IMR-90 (cell line): ENCODE measurements at regions not wholly inside any gene's neighbourhood (a gene's known extent, or its start where the extent isn't known, plus 50 kb on each side); places are given as distances from the start of the nearest gene placed in this dataset.

Experiments
- ATAC-seq: fragments of 200-7000 bp; cut with Tn5 transposase; 2 replicates; pipeline ENCODE4 v1.9.1; 2020; ENCODE audit warnings: low read depth, mild to moderate bottlenecking, moderate library complexity
- BruUV-seq: library from RNA; stranded (reverse); fragments of 400-500 nt; replicated peaks from 2 replicates; lab custom pipeline; 2021; lab: Mats Ljungman, UMichigan
- CTCF ChIA-PET: fragments of 300-600 bp; formaldehyde crosslinking; extraction: SDS; loops from one replicate; lab custom pipeline; 2021; ENCODE audit warnings: antibody characterized with exemption; lab: Yijun Ruan, JAX
- POLR2A ChIA-PET: fragments of 300-600 bp; sonication (Branson Sonifier 250); formaldehyde crosslinking; loops from one replicate; lab custom pipeline; 2022; ENCODE audit warnings: antibody characterized with exemption; ENCODE audit not compliant: unreplicated experiment; lab: Charles Lee
- DNase-seq: peaks from one replicate; pipeline ENCODE4 v3.0.0; 2013
- H2AFZ ChIP-seq: replicated peaks from 2 replicates; pipeline ENCODE3; 2013; ENCODE audit warnings: low read length, mild to moderate bottlenecking; ENCODE audit not compliant: poor library complexity
- H2AK5ac ChIP-seq: 2 replicates; pipeline ENCODE4 v1.6.1; 2013; ENCODE audit warnings: low read depth, low read length, inconsistent platforms
- H2AK9ac ChIP-seq: replicated peaks from 2 replicates; pipeline ENCODE3; 2013; ENCODE audit warnings: mild to moderate bottlenecking, low read depth, low read length, moderate library complexity; ENCODE audit not compliant: poor library complexity
- H2BK120ac ChIP-seq: 2 replicates; pipeline ENCODE4 v1.6.1; 2013; ENCODE audit warnings: low read depth, low read length, inconsistent platforms
- H2BK15ac ChIP-seq: 3 replicates; pipeline ENCODE4 v1.6.1; 2013; ENCODE audit warnings: low read depth, low read length, inconsistent platforms
- H2BK20ac ChIP-seq: 2 replicates; pipeline ENCODE4 v1.6.1; 2013; ENCODE audit warnings: low read depth, mild to moderate bottlenecking, inconsistent platforms, low read length, moderate library complexity
- H2BK5ac ChIP-seq: 2 replicates; pipeline ENCODE4 v1.6.1; 2013; ENCODE audit warnings: mild to moderate bottlenecking, low read depth, low read length, inconsistent platforms; ENCODE audit not compliant: poor library complexity, severe bottlenecking
- H3K14ac ChIP-seq: replicated peaks from 2 replicates; pipeline ENCODE4 v1.6.1; 2013; ENCODE audit warnings: low read depth, low read length, inconsistent platforms
- H3K18ac ChIP-seq: 2 replicates; pipeline ENCODE4 v1.6.1; 2013; ENCODE audit warnings: low read depth, low read length, control low read depth
- H3K23ac ChIP-seq: 2 replicates; pipeline ENCODE4 v1.6.1; 2013; ENCODE audit warnings: low read depth, low read length, inconsistent platforms
- H3K27ac ChIP-seq: 2 replicates; pipeline ENCODE4 v1.5.1; 2013; ENCODE audit warnings: mild to moderate bottlenecking, control low read depth, low read length; ENCODE audit not compliant: insufficient read depth
- H3K27me3 ChIP-seq: 2 replicates; pipeline ENCODE4 v1.6.1; 2013; ENCODE audit warnings: low read length; ENCODE audit not compliant: control insufficient read depth, insufficient read depth
- H3K36me3 ChIP-seq: 2 replicates; pipeline ENCODE4 v1.6.1; 2013; ENCODE audit warnings: low read length, mixed read lengths; ENCODE audit not compliant: control insufficient read depth, insufficient read depth
- H3K4ac ChIP-seq: 2 replicates; pipeline ENCODE4 v1.6.1; 2013; ENCODE audit warnings: low read depth, low read length, inconsistent platforms
- H3K4me1 ChIP-seq: 2 replicates; pipeline ENCODE4 v1.6.1; 2013; ENCODE audit warnings: low read length, mixed read lengths; ENCODE audit not compliant: control insufficient read depth, insufficient read depth
- H3K4me2 ChIP-seq: 2 replicates; pipeline ENCODE4 v1.6.1; 2013; ENCODE audit warnings: low read depth, mild to moderate bottlenecking, control low read depth, low read length, moderate library complexity
- H3K4me3 ChIP-seq: 2 replicates; pipeline ENCODE4 v1.5.1; 2013; ENCODE audit warnings: low read depth, mild to moderate bottlenecking, control low read depth, low read length, moderate library complexity; ENCODE audit not compliant: insufficient read depth
- H3K56ac ChIP-seq: 2 replicates; pipeline ENCODE4 v1.6.1; 2013; ENCODE audit warnings: low read length, inconsistent platforms; ENCODE audit not compliant: insufficient read depth; ENCODE audit errors: extremely low read depth
- H3K79me1 ChIP-seq, 2 experiments: 2 replicates each; pipeline ENCODE4 v1.6.1; 2013; ENCODE audit warnings: low read length in 2 of 2, inconsistent platforms in 1 of 2, low read depth in 1 of 2
- H3K9ac ChIP-seq: 2 replicates; pipeline ENCODE4 v1.6.1; 2013; ENCODE audit warnings: low read depth, low read length, control low read depth
- H3K9me1 ChIP-seq: 2 replicates; pipeline ENCODE4 v1.6.1; 2013; ENCODE audit warnings: low read length, inconsistent platforms; ENCODE audit not compliant: insufficient read depth
- H3K9me3 ChIP-seq: 2 replicates; pipeline ENCODE4 v1.6.1; 2013; ENCODE audit warnings: low read length; ENCODE audit not compliant: control insufficient read depth, insufficient read depth
- H4K20me1 ChIP-seq: 2 replicates; pipeline ENCODE4 v1.6.1; 2013; ENCODE audit warnings: low read length, inconsistent platforms; ENCODE audit not compliant: insufficient read depth
- H4K5ac ChIP-seq: 2 replicates; pipeline ENCODE4 v1.6.1; 2013; ENCODE audit warnings: mild to moderate bottlenecking, low read depth, low read length, control low read depth
- H4K8ac ChIP-seq, 2 experiments: 2 replicates each; pipeline ENCODE4 v1.6.1; 2013; ENCODE audit warnings: low read depth in 2 of 2, low read length in 2 of 2, control low read depth in 1 of 2, inconsistent platforms in 1 of 2
- H4K91ac ChIP-seq: 2 replicates; pipeline ENCODE4 v1.6.1; 2013; ENCODE audit warnings: low read depth, low read length, inconsistent platforms; ENCODE audit not compliant: insufficient read depth
- CEBPB ChIP-seq: IDR thresholded peaks from 2 replicates; pipeline ENCODE4 v1.6.1; 2012; ENCODE audit warnings: low read depth, low read length, improper control_type of control experiment
- CHD1 ChIP-seq: IDR thresholded peaks from 2 replicates; pipeline ENCODE4 v1.6.1; 2012; ENCODE audit warnings: low read depth, low read length, improper control_type of control experiment
- FOS ChIP-seq: fragments of 150-350 bp; IDR thresholded peaks from 2 replicates; pipeline ENCODE4 v1.6.1; 2016; ENCODE audit warnings: low read depth, low read length
- MAFK ChIP-seq: IDR thresholded peaks from 2 replicates; pipeline ENCODE4 v1.6.1; 2012; ENCODE audit warnings: low read depth, low read length, improper control_type of control experiment
- MAZ ChIP-seq: IDR thresholded peaks from 2 replicates; pipeline ENCODE4 v1.6.1; 2012; ENCODE audit warnings: low read depth, mild to moderate bottlenecking, low read length, improper control_type of control experiment, moderate library complexity, borderline replicate concordance
- NFE2L2 ChIP-seq: fragments of 150-350 bp; IDR thresholded peaks from 2 replicates; pipeline ENCODE4 v1.6.1; 2016; ENCODE audit warnings: low read depth, mild to moderate bottlenecking, low read length
- POLR2A ChIP-seq: IDR thresholded peaks from 2 replicates; pipeline ENCODE4 v1.6.1; 2012; ENCODE audit warnings: mild to moderate bottlenecking, low read depth, low read length
- RAD21 ChIP-seq: IDR thresholded peaks from 2 replicates; pipeline ENCODE4 v1.6.1; 2012; ENCODE audit warnings: low read length, improper control_type of control experiment
- RCOR1 ChIP-seq: IDR thresholded peaks from 2 replicates; pipeline ENCODE4 v1.6.1; 2012; ENCODE audit warnings: mild to moderate bottlenecking, low read length, improper control_type of control experiment; ENCODE audit not compliant: insufficient replicate concordance
- RFX5 ChIP-seq: IDR thresholded peaks from 2 replicates; pipeline ENCODE4 v1.8.0; 2012; ENCODE audit warnings: low read depth, mild to moderate bottlenecking, low read length, moderate library complexity
- WGBS, 2 experiments: methylation state at CpG; one replicate each; pipeline versions ENCODE4 v1.1.5 to v1.1.7; 2013; ENCODE audit warnings: missing lambda C conversion rate in 2 of 2; ENCODE audit not compliant: insufficient read length in 1 of 2; ENCODE audit errors: extremely low coverage in 2 of 2; 5-methylcytosine and 5-hydroxymethylcytosine counted together
- dilution Hi-C: fragments of 300-500 bp; cut with HindIII; formaldehyde crosslinking; loops from one replicate; pipeline ENCODE4 v1.14.3; 2018; ENCODE audit warnings: low sequenced_read_pairs; ENCODE audit not compliant: unreplicated experiment
- in situ Hi-C: fragments of 300-500 bp; cut with MboI; formaldehyde crosslinking; loops from 3 replicates; pipeline ENCODE4 v1.14.3; 2019; ENCODE audit warnings: low sequenced_read_pairs, inconsistent platforms, mixed read lengths
- intact Hi-C: fragments of 100-400 bp; cut with micrococcal nuclease; formaldehyde crosslinking; loops from 2 replicates; pipeline ENCODE4 v1.10.0; 2022
- TF ChIP-seq, protein P1 (sequence below): fragments of 150-350 bp; IDR thresholded peaks from 2 replicates; pipeline ENCODE4 v1.6.1; 2017; ENCODE audit warnings: mild to moderate bottlenecking, antibody characterized with exemption, low read length, low read depth
- TF ChIP-seq, protein P2 (sequence below): fragments of 150-350 bp; IDR thresholded peaks from 2 replicates; pipeline ENCODE4 v1.6.1; 2016; ENCODE audit warnings: low read depth, mild to moderate bottlenecking, low read length, moderate library complexity, borderline replicate concordance
- TF ChIP-seq, protein P3 (sequence below): conservative IDR thresholded peaks from 2 replicates; pipeline ENCODE4 v1.5.1; 2012; ENCODE audit warnings: mild to moderate bottlenecking, low read depth, low read length, improper control_type of control experiment

DNA sequence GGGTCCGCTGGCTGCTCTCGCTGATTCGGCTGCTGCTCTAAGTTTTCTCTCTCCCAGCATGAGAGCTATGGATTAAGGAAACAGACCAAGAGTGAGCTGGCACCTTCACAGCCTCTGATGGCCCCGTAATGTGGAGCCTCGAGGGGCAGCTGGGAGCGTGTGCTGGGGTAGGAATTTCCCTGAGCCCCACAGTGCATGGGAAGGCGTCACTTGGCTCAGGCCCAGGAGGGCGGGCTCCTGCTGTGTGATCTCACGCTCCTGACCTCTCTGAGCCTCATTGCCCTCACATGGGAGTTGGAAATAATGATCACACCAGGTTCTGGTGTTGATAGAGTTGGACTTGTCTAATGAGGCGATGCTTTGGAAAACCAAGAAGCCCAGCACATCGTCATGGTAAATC lies 238.6 kb upstream of the CRY1 start:
- Histone ChIP-seq H4K5ac (no peak overlapping the region), H3K36me3 (no peaks in the 10 kb centered on the region), H3K18ac (no peak overlapping the region), H2BK120ac (no peak overlapping the region), H2AK9ac (no peak overlapping the region), H4K8ac (no peak overlapping the region), H4K20me1 (no peaks in the 10 kb centered on the region), H2AFZ (no peak overlapping the region), H3K9ac (no peak overlapping the region), H3K27me3 (no peaks in the 10 kb centered on the region; the same call in 1 of the 2 replicates), H3K4ac (no peak overlapping the region), H4K91ac (no peak overlapping the region), H3K4me1 (no peaks in the 10 kb centered on the region), H3K4me2 (no peak overlapping the region), H3K56ac (no peak overlapping the region), H3K14ac (no peak overlapping the region), H3K4me3 (no peak overlapping the region), H3K79me1 (no peaks in the 10 kb centered on the region), H3K23ac (no peak overlapping the region), H2BK15ac (no peak overlapping the region), H2AK5ac (no peak overlapping the region), H2BK20ac (no peak overlapping the region), H3K9me3 (no peaks in the 10 kb centered on the region), H3K9me1 (no peaks in the 10 kb centered on the region), H3K27ac (no peak overlapping the region), H2BK5ac (no peak overlapping the region)
- WGBS, 2 experiments: 44% methylated on average over 3 of the region's 11 CpGs; no CpG with 5 or more reads in 1 of the 2 experiments
- no peak for ATAC-seq
- CTCF ChIA-PET: no interaction called here
- intact Hi-C loops: no loop called here
- DNase-seq: no peak
- BruUV-seq: no TSS peak
- in situ Hi-C loops: no loop called here
- dilution Hi-C loops: no loop called here
- POLR2A ChIA-PET: no interaction called here
- TF ChIP-seq RAD21: no peak
- TF ChIP-seq NFE2L2: no peak
- TF ChIP-seq CHD1: no peak
- TF ChIP-seq, protein P1, sequence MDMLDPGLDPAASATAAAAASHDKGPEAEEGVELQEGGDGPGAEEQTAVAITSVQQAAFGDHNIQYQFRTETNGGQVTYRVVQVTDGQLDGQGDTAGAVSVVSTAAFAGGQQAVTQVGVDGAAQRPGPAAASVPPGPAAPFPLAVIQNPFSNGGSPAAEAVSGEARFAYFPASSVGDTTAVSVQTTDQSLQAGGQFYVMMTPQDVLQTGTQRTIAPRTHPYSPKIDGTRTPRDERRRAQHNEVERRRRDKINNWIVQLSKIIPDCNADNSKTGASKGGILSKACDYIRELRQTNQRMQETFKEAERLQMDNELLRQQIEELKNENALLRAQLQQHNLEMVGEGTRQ: no peak
- TF ChIP-seq, protein P2, sequence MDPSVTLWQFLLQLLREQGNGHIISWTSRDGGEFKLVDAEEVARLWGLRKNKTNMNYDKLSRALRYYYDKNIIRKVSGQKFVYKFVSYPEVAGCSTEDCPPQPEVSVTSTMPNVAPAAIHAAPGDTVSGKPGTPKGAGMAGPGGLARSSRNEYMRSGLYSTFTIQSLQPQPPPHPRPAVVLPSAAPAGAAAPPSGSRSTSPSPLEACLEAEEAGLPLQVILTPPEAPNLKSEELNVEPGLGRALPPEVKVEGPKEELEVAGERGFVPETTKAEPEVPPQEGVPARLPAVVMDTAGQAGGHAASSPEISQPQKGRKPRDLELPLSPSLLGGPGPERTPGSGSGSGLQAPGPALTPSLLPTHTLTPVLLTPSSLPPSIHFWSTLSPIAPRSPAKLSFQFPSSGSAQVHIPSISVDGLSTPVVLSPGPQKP: no peak
- TF ChIP-seq MAZ: no peak
- no peak for TF ChIP-seq MAFK
- no peak for TF ChIP-seq FOS
- TF ChIP-seq RCOR1: no peak
- TF ChIP-seq CEBPB: no peak
- TF ChIP-seq RFX5: no peak
- TF ChIP-seq POLR2A: no peak
- TF ChIP-seq, protein P3, sequence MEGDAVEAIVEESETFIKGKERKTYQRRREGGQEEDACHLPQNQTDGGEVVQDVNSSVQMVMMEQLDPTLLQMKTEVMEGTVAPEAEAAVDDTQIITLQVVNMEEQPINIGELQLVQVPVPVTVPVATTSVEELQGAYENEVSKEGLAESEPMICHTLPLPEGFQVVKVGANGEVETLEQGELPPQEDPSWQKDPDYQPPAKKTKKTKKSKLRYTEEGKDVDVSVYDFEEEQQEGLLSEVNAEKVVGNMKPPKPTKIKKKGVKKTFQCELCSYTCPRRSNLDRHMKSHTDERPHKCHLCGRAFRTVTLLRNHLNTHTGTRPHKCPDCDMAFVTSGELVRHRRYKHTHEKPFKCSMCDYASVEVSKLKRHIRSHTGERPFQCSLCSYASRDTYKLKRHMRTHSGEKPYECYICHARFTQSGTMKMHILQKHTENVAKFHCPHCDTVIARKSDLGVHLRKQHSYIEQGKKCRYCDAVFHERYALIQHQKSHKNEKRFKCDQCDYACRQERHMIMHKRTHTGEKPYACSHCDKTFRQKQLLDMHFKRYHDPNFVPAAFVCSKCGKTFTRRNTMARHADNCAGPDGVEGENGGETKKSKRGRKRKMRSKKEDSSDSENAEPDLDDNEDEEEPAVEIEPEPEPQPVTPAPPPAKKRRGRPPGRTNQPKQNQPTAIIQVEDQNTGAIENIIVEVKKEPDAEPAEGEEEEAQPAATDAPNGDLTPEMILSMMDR: no peak
